Bronchial epithelial cell (primary cell): ENCODE measurements at regions not wholly inside any gene's neighbourhood (a gene's known extent, or its start where the extent isn't known, plus 50 kb on each side); places are given as distances from the start of the nearest gene placed in this dataset.

ENCODE experiments used
- DNase-seq: peaks from one replicate; pipeline ENCODE4 v3.0.0-alpha.2; 2010; ENCODE audit warnings: low read depth
- FAIRE-seq: peaks from 2 replicates; lab custom pipeline; 2011; peaks lifted over from hg19 to GRCh38; lab: Jason Lieb, UNC
- H3K27me3 ChIP-seq: 2 replicates; pipeline ENCODE4 v1.5.1; 2011; ENCODE audit warnings: low read length; ENCODE audit not compliant: control insufficient read depth, insufficient read depth
- H3K36me3 ChIP-seq: 2 replicates; pipeline ENCODE4 v1.5.1; 2011; ENCODE audit warnings: low read length; ENCODE audit not compliant: control insufficient read depth, insufficient read depth
- H3K4me3 ChIP-seq: 2 replicates; pipeline ENCODE4 v1.5.1; 2011; ENCODE audit warnings: mild to moderate bottlenecking, low read depth, low read length, control low read depth
- TF ChIP-seq, protein P1 (sequence below): IDR thresholded peaks from 2 replicates; pipeline ENCODE4 v1.5.1; 2011; ENCODE audit warnings: mild to moderate bottlenecking, moderate library complexity, low read length, control low read depth, inconsistent platforms; ENCODE audit not compliant: insufficient read depth, severe bottlenecking

DNA sequence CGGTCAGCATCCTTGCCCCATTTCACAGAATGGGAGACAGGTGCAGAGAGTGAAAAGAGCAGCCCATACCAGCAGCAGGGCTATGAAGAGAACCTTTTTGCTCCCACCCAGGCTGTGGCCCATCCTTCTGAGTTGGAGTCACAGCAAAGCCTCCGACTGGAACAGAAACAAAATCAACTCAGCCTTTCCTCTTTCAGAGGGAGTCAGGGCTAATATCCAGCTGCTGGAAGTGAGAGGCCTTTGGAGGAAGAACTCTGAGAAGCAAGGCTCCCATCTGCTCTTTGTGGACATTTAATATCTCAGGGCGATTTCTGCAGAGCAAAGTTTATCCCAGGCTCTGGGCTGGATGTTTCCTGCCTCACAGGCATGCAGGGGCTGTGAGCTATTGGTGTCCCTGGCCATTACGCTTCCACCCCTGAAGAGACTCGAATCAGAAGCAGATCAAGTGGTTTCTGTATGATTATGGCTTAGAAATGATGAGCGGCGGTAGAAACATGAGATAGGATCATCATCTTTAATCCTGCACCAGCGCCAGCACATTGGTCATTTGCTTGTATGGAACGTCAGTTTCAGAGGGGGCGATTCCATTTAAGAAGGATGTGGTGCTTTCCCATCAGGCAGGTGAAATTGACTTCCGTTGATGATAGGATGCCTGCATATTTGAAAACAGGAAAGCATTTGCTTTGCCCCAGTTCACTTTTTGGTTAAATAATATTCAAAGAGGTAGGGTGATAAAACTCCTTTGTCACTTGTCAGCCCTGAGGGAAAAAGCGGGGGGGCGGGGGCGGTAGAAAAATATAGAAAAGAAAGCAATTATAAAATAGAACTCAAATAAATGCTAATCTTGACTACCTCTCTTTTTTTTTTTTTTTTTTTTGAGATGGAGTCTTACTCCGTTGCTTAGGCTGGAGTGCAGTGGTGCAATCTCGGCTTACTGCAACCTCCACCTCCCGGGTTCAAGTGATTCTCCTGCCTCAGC, 152.4 kb downstream of the LRRC30 start:
- no peaks in the 10 kb centered on the region for H3K27me3 ChIP-seq
- no peak overlapping the region for H3K4me3 ChIP-seq
- TF ChIP-seq, protein P1, sequence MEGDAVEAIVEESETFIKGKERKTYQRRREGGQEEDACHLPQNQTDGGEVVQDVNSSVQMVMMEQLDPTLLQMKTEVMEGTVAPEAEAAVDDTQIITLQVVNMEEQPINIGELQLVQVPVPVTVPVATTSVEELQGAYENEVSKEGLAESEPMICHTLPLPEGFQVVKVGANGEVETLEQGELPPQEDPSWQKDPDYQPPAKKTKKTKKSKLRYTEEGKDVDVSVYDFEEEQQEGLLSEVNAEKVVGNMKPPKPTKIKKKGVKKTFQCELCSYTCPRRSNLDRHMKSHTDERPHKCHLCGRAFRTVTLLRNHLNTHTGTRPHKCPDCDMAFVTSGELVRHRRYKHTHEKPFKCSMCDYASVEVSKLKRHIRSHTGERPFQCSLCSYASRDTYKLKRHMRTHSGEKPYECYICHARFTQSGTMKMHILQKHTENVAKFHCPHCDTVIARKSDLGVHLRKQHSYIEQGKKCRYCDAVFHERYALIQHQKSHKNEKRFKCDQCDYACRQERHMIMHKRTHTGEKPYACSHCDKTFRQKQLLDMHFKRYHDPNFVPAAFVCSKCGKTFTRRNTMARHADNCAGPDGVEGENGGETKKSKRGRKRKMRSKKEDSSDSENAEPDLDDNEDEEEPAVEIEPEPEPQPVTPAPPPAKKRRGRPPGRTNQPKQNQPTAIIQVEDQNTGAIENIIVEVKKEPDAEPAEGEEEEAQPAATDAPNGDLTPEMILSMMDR, result no peak
- no peak for FAIRE-seq
- H3K36me3 ChIP-seq, result no peaks in the 10 kb centered on the region
- DNase-seq, result no peak

GRCh38 chr18:7388741-7389140, 157.9 kb downstream of the LRRC30 start:
- TF ChIP-seq, protein P1, result no peak
- H3K36me3 ChIP-seq, result no peaks in the 10 kb centered on the region
- DNase-seq (no peak), FAIRE-seq (no peak)
- H3K4me3 ChIP-seq, result no peak overlapping the region
- H3K27me3 ChIP-seq, result no peaks in the 10 kb centered on the region

DNA sequence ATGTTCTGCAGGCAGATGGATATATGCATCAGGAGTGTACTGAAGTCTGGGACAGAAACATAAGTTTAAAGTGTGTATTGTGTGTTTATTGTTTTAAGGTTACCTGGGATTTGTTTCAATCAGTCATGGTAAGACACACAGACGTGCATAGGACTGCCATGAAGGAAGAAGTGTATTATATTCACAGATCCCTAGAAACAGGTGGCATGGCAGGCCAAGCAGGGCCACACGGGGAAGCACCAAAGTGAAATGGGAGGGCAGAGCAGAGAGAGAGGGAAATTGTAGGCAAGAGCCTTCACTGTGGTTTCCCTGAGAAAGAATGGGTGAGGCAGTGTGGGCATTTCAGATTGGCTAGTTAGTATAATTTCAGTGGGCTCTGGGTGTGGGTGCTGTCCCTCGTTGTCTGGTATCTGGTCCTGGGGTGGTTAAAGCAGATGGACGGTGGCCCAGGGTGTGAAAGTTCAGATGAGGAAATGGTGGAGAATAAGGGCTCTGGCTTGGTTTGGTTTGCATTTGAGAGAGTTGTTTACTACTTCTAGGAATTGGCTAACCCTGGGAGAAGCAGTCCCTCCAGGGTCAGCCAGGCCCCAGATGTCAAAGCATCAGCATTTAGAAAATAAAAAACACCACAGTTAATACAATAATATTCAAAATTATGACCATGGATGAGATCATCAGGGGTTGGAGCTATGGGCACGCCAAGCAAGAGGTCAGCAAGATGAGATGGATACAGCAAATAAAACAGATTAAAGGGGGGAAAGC, 160.0 kb downstream of the LRRC30 start:
- FAIRE-seq (peak; percentile 52), DNase-seq (no peak)
- no peak overlapping the region for H3K4me3 ChIP-seq
- no peaks in the 10 kb centered on the region for H3K27me3 ChIP-seq
- H3K36me3 ChIP-seq, result no peaks in the 10 kb centered on the region
- TF ChIP-seq, protein P1, result no peak

GRCh38 chr18:7393080-7393479, 162.2 kb downstream of the LRRC30 start:
- H3K4me3 ChIP-seq, result no peak overlapping the region
- no peak for DNase-seq
- no peaks in the 10 kb centered on the region for H3K27me3 ChIP-seq
- FAIRE-seq, result no peak
- TF ChIP-seq, protein P1, result no peak
- H3K36me3 ChIP-seq, result no peaks in the 10 kb centered on the region

- DNase-seq (no peak), FAIRE-seq (no peak)
- H3K27me3 ChIP-seq, result no peaks in the 10 kb centered on the region
- TF ChIP-seq, protein P1, result no peak
- no peak overlapping the region for H3K4me3 ChIP-seq
- H3K36me3 ChIP-seq, result no peaks in the 10 kb centered on the region
Measured at GRCh38 chr18:7394050-7394659, 163.3 kb downstream of the LRRC30 start.
